ENCODE measurements at regions not wholly inside any gene's neighbourhood (a gene's known extent, or its start where the extent isn't known, plus 50 kb on each side); places are given as distances from the start of the nearest gene placed in this dataset.
A peak's percentile ranks its signal among the peaks of the same experiment; 100 is the strongest.

DNA sequence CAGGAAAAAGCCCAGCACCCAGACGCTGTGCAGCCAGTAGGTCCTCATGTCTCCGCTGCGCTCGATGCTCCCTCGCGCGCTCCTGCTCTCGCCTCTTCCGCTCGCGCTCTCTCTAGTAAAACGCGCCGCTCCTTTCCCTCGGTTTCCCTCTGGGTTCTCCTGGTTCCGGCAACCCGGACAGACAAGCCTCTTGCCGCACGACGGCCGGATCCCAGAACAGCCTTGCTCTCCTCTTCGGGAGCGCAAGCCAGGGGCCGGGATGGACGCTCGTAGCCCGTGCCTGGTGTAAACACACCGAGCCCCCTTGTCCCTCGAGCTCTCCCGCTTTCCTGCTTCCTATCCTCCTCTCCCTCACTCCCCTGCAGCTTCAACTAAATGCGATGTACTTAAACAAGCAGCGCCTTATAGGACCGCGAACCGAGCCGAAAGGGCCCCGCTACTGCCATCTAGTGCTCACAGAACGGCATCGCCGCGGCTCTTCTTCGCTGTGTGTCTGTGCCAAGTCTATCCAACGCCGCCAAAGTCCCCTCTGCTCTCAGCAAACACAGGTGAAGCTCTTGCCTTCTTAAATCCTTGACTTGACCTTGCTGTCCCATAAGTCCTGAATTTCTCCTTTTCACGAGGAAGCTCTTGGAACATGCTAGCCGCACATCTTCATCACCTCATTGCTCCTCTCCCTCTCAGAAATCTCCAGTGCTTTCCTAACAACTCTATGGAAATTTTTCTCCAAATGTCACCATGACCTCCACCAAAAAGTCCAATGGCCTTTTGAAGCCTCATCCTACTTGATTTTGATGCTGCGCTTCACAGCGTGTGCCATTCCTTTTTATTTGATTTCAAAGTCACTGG, 1037.2 kb downstream of the IGSF11 start:
- H3K4me3 Mint-ChIP-seq = no peak overlapping the region

More for the DNA sequence above, 1037.2 kb downstream of the IGSF11 start:
- Mint-ChIP-seq H3K9me3 (no peaks in the 10 kb centered on the region), H3K36me3 (ENCODE audit: low read depth) (no peaks in the 10 kb centered on the region), H3K27ac (no peak overlapping the region), H3K27me3 (ENCODE audit: insufficient read depth, low read depth, poor library complexity) (peaks cover 6% of the 10 kb centered on the region), H3K4me1 (peaks cover 11% of the 10 kb centered on the region)
- TF ChIP-seq JUNB (IDR thresholded peaks at IDR 0.05; ENCODE audit: unreplicated experiment) = no peak
- no peak for TF ChIP-seq ETS1 (IDR thresholded peaks at IDR 0.05)
- peak; percentile 43; the same call in 1 of the 2 replicates for TF ChIP-seq POLR2AphosphoS5 (IDR thresholded peaks at IDR 0.05; ENCODE audit: low read depth)
- TF ChIP-seq, protein P1, sequence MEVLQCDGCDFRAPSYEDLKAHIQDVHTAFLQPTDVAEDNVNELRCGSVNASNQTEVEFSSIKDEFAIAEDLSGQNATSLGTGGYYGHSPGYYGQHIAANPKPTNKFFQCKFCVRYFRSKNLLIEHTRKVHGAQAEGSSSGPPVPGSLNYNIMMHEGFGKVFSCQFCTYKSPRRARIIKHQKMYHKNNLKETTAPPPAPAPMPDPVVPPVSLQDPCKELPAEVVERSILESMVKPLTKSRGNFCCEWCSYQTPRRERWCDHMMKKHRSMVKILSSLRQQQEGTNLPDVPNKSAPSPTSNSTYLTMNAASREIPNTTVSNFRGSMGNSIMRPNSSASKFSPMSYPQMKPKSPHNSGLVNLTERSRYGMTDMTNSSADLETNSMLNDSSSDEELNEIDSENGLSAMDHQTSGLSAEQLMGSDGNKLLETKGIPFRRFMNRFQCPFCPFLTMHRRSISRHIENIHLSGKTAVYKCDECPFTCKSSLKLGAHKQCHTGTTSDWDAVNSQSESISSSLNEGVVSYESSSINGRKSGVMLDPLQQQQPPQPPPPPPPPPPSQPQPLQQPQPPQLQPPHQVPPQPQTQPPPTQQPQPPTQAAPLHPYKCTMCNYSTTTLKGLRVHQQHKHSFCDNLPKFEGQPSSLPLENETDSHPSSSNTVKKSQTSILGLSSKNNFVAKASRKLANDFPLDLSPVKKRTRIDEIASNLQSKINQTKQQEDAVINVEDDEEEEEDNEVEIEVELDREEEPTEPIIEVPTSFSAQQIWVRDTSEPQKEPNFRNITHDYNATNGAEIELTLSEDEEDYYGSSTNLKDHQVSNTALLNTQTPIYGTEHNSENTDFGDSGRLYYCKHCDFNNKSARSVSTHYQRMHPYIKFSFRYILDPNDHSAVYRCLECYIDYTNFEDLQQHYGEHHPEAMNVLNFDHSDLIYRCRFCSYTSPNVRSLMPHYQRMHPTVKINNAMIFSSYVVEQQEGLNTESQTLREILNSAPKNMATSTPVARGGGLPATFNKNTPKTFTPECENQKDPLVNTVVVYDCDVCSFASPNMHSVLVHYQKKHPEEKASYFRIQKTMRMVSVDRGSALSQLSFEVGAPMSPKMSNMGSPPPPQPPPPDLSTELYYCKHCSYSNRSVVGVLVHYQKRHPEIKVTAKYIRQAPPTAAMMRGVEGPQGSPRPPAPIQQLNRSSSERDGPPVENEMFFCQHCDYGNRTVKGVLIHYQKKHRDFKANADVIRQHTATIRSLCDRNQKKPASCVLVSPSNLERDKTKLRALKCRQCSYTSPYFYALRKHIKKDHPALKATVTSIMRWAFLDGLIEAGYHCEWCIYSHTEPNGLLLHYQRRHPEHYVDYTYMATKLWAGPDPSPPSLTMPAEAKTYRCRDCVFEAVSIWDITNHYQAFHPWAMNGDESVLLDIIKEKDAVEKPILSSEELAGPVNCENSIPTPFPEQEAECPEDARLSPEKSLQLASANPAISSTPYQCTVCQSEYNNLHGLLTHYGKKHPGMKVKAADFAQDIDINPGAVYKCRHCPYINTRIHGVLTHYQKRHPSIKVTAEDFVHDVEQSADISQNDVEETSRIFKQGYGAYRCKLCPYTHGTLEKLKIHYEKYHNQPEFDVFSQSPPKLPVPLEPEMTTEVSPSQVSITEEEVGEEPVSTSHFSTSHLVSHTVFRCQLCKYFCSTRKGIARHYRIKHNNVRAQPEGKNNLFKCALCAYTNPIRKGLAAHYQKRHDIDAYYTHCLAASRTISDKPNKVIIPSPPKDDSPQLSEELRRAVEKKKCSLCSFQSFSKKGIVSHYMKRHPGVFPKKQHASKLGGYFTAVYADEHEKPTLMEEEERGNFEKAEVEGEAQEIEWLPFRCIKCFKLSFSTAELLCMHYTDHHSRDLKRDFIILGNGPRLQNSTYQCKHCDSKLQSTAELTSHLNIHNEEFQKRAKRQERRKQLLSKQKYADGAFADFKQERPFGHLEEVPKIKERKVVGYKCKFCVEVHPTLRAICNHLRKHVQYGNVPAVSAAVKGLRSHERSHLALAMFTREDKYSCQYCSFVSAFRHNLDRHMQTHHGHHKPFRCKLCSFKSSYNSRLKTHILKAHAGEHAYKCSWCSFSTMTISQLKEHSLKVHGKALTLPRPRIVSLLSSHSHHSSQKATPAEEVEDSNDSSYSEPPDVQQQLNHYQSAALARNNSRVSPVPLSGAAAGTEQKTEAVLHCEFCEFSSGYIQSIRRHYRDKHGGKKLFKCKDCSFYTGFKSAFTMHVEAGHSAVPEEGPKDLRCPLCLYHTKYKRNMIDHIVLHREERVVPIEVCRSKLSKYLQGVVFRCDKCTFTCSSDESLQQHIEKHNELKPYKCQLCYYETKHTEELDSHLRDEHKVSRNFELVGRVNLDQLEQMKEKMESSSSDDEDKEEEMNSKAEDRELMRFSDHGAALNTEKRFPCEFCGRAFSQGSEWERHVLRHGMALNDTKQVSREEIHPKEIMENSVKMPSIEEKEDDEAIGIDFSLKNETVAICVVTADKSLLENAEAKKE (CRISPR knock-in tag; IDR thresholded peaks at IDR 0.05) = 0 out of 2 replicates have a peak, but pooled peaks have one; percentile 39
- TF ChIP-seq CTCF (conservative IDR thresholded peaks at IDR 0.05; ENCODE audit: low read depth in 2 of 2) = peak; percentile 85 to 87
- TF ChIP-seq ZNF114 (CRISPR knock-in tag; IDR thresholded peaks at IDR 0.05) = no peak
- TF ChIP-seq NANOG (IDR thresholded peaks at IDR 0.05; ENCODE audit: borderline replicate concordance) = no peak
- TF ChIP-seq STAT1 (IDR thresholded peaks at IDR 0.05; ENCODE audit: unreplicated experiment) = no peak
- TF ChIP-seq EZH2phosphoT487 (IDR thresholded peaks at IDR 0.05; ENCODE audit: unreplicated experiment) = no peak
- Histone ChIP-seq H2AFZ (peak overlapping the region; percentile 99), H3F3A (replicated peaks; ENCODE audit: low read depth) (no peaks in the 10 kb centered on the region), H3K36me3 (ENCODE audit: insufficient read depth) (no peaks in the 10 kb centered on the region), H3K27me3 (ENCODE audit: insufficient read depth) (peaks cover 16% of the 10 kb centered on the region), H3K27ac (ENCODE audit: low read depth) (no peak overlapping the region), H3K9me2 (ENCODE audit: insufficient read depth) (no peaks in the 10 kb centered on the region), H3K4me1 (ENCODE audit: insufficient read depth) (peaks cover 12% of the 10 kb centered on the region), H3K79me2 (replicated peaks; ENCODE audit: insufficient read depth) (no peaks in the 10 kb centered on the region), H4K20me1 (replicated peaks; ENCODE audit: insufficient read depth) (no peaks in the 10 kb centered on the region), H3K4me3 (peak overlapping the region; percentile 84), H3K4me2 (peak overlapping the region; percentile 88)
- DNase-seq (ENCODE audit: low spot score) (peak; percentile 94), ATAC-seq (peak; percentile 89)

All from GM23338 (cell line).